GM19438 (cell line): ENCODE measurements at regions not wholly inside any gene's neighbourhood (a gene's known extent, or its start where the extent isn't known, plus 50 kb on each side); places are given as distances from the start of the nearest gene placed in this dataset.
A peak's percentile ranks its signal among the peaks of the same experiment; 100 is the strongest.

Source experiments
- ATAC-seq: cut with Tn5 transposase; IDR thresholded peaks from one replicate; pipeline ENCODE4 v1.9.1; 2021; ENCODE audit warnings: low read depth; ENCODE audit not compliant: unreplicated experiment

DNA sequence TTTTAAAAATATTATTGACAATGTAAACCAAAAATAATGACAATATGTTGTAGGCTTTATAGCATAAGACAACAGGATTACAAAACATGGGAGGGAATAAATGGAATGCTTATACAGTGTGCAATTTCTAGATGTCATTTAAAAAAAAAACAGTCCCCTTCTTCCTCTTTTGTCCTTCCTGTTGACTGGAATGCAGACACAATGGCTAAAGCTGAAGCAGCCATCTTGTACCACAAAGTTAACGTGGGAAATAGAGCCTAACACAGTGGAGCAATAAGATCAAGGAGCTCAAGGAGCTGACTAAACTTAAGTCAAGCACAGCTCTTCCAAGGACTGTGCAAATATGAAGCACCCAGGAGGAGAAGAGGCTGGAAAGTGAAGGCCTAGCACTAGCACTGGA, 208.1 kb downstream of the ARHGAP12 start:
- ATAC-seq = no peak

- ATAC-seq = no peak
These were observed 219.2 kb downstream of the ARHGAP12 start for GRCh38 chr10:31709476-31709875.

GRCh38 chr10:31709028-31709427, 219.6 kb downstream of the ARHGAP12 start:
- ATAC-seq = no peak

DNA sequence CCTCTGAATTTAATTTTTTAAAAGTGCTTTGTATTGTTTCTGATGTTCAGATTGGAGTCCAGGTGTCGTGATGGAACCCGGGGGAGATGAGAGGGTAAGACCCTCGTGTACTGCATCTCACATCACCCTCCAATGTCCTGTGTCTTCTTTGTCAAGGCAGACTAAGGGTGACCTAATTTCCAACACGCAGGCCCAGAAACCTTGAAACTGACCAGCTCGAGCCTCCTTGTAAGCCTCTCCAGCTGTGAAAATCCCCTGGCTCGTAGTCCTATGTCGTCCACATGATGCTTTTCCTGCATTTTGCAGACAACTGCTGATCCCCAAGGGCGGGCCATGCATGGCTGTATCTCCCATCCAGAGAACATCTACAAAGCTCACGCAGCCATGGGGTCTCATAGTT, 220.2 kb downstream of the ARHGAP12 start:
- no peak for ATAC-seq

- peak; percentile 8 for ATAC-seq
These were observed 220.6 kb downstream of the ARHGAP12 start for GRCh38 chr10:31708046-31708445.

GRCh38 chr10:31707093-31708039, 221.3 kb downstream of the ARHGAP12 start:
- ATAC-seq = peak; percentile 86

DNA sequence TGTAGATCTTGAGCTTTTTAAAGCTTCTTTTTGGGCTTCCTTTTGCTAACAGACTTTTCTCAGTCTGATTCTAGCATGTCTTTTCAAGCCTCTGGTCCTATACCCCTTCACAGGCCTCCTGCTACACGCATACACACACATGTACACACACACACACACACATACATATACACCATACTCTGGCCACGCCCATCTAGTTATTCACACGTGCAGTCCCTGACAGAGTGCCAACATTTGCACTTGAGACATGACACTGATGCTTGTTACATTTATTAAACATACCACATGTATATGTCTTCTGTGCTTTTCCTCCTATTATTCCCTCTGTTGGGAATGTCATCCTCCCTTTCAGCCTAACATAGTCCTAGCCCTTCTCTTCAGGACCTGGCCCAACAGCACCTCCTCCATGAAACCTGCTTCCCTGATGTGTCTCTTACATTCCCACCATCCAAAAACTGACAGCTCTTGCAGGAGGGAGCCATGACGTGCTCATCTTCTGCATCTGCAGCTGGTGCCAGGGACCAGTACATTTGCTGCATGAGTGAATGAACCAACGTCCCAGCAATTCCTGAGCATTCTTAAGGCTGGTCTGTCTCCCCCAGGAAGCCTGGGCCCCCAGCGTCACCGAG, 222.1 kb downstream of the ARHGAP12 start:
- no peak for ATAC-seq

- ATAC-seq = no peak
These were observed 223.5 kb downstream of the ARHGAP12 start for GRCh38 chr10:31705136-31705535.

- ATAC-seq = no peak
These were observed 224.4 kb downstream of the ARHGAP12 start for GRCh38 chr10:31704195-31704594.

DNA sequence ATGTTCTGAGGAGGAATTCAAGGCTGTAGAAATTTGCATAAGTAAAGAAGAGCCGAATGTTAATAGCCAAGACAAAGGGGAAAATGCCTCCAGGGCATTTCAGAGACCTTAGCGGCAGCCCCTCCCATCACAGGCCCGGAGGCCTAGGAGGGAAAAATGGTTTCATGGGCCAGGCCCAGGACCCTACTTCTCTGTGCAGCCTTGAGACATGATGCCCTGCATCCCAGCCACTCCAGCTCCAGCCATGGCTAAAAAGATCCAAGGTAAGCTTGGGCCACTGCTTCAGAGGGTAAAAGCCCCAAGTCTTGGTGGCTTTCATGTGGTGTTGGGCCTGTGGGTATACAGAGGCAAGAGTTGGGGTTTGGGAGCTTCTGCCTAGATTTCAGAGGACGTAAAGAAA, 225.7 kb downstream of the ARHGAP12 start:
- ATAC-seq = no peak

GRCh38 chr10:31702005-31702404, 226.6 kb downstream of the ARHGAP12 start:
- no peak for ATAC-seq

GRCh38 chr10:31701546-31701945, 227.1 kb downstream of the ARHGAP12 start:
- no peak for ATAC-seq

DNA sequence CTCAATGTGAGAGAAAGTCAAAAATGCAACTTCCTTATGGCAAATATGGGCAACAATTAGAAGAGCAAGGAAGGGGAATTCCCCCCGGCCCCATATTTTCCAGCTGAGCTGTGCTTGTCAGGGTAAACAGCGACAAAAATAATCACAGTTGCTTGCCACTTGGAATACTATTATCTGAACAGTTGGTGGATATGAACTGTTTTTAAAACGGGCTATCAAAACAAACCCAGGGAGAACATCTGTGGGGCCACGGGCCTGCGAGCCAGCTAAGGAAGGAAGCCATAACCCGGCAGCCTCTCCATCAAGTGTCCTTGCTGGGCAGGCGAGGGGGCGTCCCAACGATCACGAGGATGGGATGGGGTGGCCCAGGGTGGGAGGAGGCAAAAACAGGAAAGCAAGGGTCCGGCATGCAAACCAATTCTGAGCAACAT, 228.4 kb downstream of the ARHGAP12 start:
- ATAC-seq = no peak

- ATAC-seq = no peak
These were observed 230.3 kb downstream of the ARHGAP12 start for GRCh38 chr10:31698181-31698830.

GRCh38 chr10:31697271-31698180, 231.1 kb downstream of the ARHGAP12 start:
- no peak for ATAC-seq

GRCh38 chr10:31694929-31695837, 233.4 kb downstream of the ARHGAP12 start:
- no peak for ATAC-seq

DNA sequence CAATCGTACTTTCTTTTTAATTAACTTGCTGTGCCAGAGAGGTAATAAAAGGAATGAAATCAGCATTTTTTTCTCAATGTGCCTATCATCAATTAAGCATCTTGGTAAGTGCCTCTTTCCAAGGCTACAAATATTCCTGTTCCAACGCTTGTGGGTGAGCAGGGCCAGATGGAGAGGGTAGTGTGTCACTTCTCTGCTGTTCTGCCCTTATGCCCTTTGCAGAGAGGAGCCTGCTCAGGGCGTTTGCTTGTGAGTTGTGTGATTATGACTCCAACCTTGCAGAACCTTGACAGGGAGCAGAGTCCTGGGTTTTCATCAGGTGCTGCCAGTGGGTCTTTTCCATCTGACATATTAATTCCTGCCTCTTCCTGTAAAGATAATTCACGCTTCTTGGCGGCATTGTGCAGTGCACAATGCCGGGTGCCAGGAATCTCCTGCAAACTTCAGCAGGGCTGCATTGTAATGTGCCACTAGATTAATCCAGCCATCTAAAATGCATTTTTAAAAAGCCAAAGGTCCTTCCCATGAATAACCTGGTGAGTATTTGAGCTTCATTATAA, 234.4 kb downstream of the ARHGAP12 start:
- ATAC-seq = no peak

- ATAC-seq = no peak
These were observed 235.1 kb downstream of the ARHGAP12 start for GRCh38 chr10:31693491-31693890.

GRCh38 chr10:31689233-31689632, 239.4 kb downstream of the ARHGAP12 start:
- no peak for ATAC-seq
